Kidney epithelial cell (primary cell): ENCODE measurements at regions not wholly inside any gene's neighbourhood (a gene's known extent, or its start where the extent isn't known, plus 50 kb on each side); places are given as distances from the start of the nearest gene placed in this dataset.

Experiments
- DNase-seq: peaks from one replicate; pipeline ENCODE4 v3.0.0-alpha.2; 2010; ENCODE audit warnings: low read depth
- H3K27me3 ChIP-seq: 2 replicates; pipeline ENCODE4 v1.6.0; 2011; ENCODE audit warnings: low read length; ENCODE audit not compliant: control insufficient read depth, insufficient read depth
- H3K36me3 ChIP-seq: 2 replicates; pipeline ENCODE4 v1.5.1; 2011; ENCODE audit warnings: low read length; ENCODE audit not compliant: control insufficient read depth, insufficient read depth
- H3K4me3 ChIP-seq: 2 replicates; pipeline ENCODE4 v1.5.1; 2011; ENCODE audit warnings: low read depth, mild to moderate bottlenecking, control low read depth, low read length
- CTCF ChIP-seq: IDR thresholded peaks from 2 replicates; pipeline ENCODE4 v1.5.1; 2011; ENCODE audit warnings: mild to moderate bottlenecking, moderate library complexity, low read length, control low read depth, inconsistent platforms; ENCODE audit not compliant: insufficient read depth, poor library complexity, severe bottlenecking

- TF ChIP-seq CTCF: no peak
- no peaks in the 10 kb centered on the region for H3K36me3 ChIP-seq
- DNase-seq: no peak
- no peaks in the 10 kb centered on the region for H3K27me3 ChIP-seq
- H3K4me3 ChIP-seq: no peak overlapping the region
These were observed 119.1 kb upstream of the TMEM260 start for GRCh38 chr14:56460469-56460868.

- TF ChIP-seq CTCF: no peak
- Histone ChIP-seq H3K36me3 (no peaks in the 10 kb centered on the region), H3K27me3 (no peaks in the 10 kb centered on the region), H3K4me3 (no peak overlapping the region)
- DNase-seq: no peak
These were observed 118.0 kb upstream of the TMEM260 start for GRCh38 chr14:56461276-56462275.

GRCh38 chr14:56463271-56463890, 116.2 kb upstream of the TMEM260 start:
- no peaks in the 10 kb centered on the region for H3K27me3 ChIP-seq
- no peak for TF ChIP-seq CTCF
- no peak overlapping the region for H3K4me3 ChIP-seq
- no peak for DNase-seq
- H3K36me3 ChIP-seq: no peaks in the 10 kb centered on the region

GRCh38 chr14:56471056-56471455, 108.5 kb upstream of the TMEM260 start:
- Histone ChIP-seq H3K4me3 (no peak overlapping the region), H3K36me3 (no peaks in the 10 kb centered on the region), H3K27me3 (peaks cover 4% of the 10 kb centered on the region)
- DNase-seq: no peak
- TF ChIP-seq CTCF: no peak

GRCh38 chr14:56474419-56475022, 105.1 kb upstream of the TMEM260 start:
- no peak for DNase-seq

More at GRCh38 chr14:56474419-56475022, 105.1 kb upstream of the TMEM260 start:
- no peak overlapping the region for H3K4me3 ChIP-seq
- TF ChIP-seq CTCF: peak; percentile 70
- no peaks in the 10 kb centered on the region for H3K36me3 ChIP-seq
- peaks cover 4% of the 10 kb centered on the region for H3K27me3 ChIP-seq
